SK-N-MC (cell line): ENCODE measurements at regions not wholly inside any gene's neighbourhood (a gene's known extent, or its start where the extent isn't known, plus 50 kb on each side); places are given as distances from the start of the nearest gene placed in this dataset.

Experiments
- EZH2 ChIP-seq: fragments of 200-600 bp; sonication (generic); IDR thresholded peaks from one replicate; pipeline ENCODE4 v1.6.1; 2017; ENCODE audit warnings: antibody characterized with exemption
- FOXP2 ChIP-seq: optimal IDR thresholded peaks from 2 replicates; pipeline ENCODE3; 2011; ENCODE audit warnings: mild to moderate bottlenecking, moderate library complexity; ENCODE audit not compliant: insufficient read depth; ENCODE audit errors: extremely low read length, control extremely low read depth
- POLR2AphosphoS5 ChIP-seq: IDR thresholded peaks from 2 replicates; pipeline ENCODE4 v1.6.1; 2012; ENCODE audit warnings: mild to moderate bottlenecking, low read depth, low read length, borderline replicate concordance

GRCh38 chr7:84533182-84533581, 338.6 kb upstream of the SEMA3A start:
- TF ChIP-seq EZH2 (no peak), POLR2AphosphoS5 (no peak), FOXP2 (no peak)
